ENCODE measurements at regions not wholly inside any gene's neighbourhood (a gene's known extent, or its start where the extent isn't known, plus 50 kb on each side); places are given as distances from the start of the nearest gene placed in this dataset.

- no peak for TF ChIP-seq CTCF (conservative IDR thresholded peaks at IDR 0.05; ENCODE audit: low read depth, low read length)
- H3K4me3 ChIP-seq (ENCODE audit: low read depth, low read length), result no peak overlapping the region
- DNase-seq (ENCODE audit: low read depth), result no peak
Measured at GRCh38 chr18:34297287-34297686, 72.6 kb upstream of the NOL4 start.

GRCh38 chr18:34299828-34300227 is 75.1 kb upstream of the NOL4 start:
- no peak for TF ChIP-seq CTCF (conservative IDR thresholded peaks at IDR 0.05; ENCODE audit: low read depth, low read length)
- DNase-seq (ENCODE audit: low read depth), result no peak
- H3K4me3 ChIP-seq (ENCODE audit: low read depth, low read length), result no peak overlapping the region

- DNase-seq (ENCODE audit: low read depth), result no peak
- no peak for TF ChIP-seq CTCF (conservative IDR thresholded peaks at IDR 0.05; ENCODE audit: low read depth, low read length)
- H3K4me3 ChIP-seq (ENCODE audit: low read depth, low read length), result no peak overlapping the region
Measured at GRCh38 chr18:34311468-34311867, 86.8 kb upstream of the NOL4 start.

GRCh38 chr18:34314847-34315246 is 90.1 kb upstream of the NOL4 start:
- H3K4me3 ChIP-seq (ENCODE audit: low read depth, low read length), result no peak overlapping the region
- no peak for DNase-seq (ENCODE audit: low read depth)
- TF ChIP-seq CTCF (conservative IDR thresholded peaks at IDR 0.05; ENCODE audit: low read depth, low read length), result no peak

GRCh38 chr18:34315591-34316352 is 91.1 kb upstream of the NOL4 start:
- H3K4me3 ChIP-seq (ENCODE audit: low read depth, low read length), result no peak overlapping the region
- no peak for DNase-seq (ENCODE audit: low read depth)
- no peak for TF ChIP-seq CTCF (conservative IDR thresholded peaks at IDR 0.05; ENCODE audit: low read depth, low read length)

GRCh38 chr18:34320267-34320666 is 95.6 kb upstream of the NOL4 start:
- H3K4me3 ChIP-seq (ENCODE audit: low read depth, low read length), result no peak overlapping the region
- no peak for DNase-seq (ENCODE audit: low read depth)
- TF ChIP-seq CTCF (conservative IDR thresholded peaks at IDR 0.05; ENCODE audit: low read depth, low read length), result no peak

- H3K4me3 ChIP-seq (ENCODE audit: low read depth, low read length), result no peak overlapping the region
- no peak for DNase-seq (ENCODE audit: low read depth)
- no peak for TF ChIP-seq CTCF (conservative IDR thresholded peaks at IDR 0.05; ENCODE audit: low read depth, low read length)
Measured at GRCh38 chr18:34321066-34321465, 96.4 kb upstream of the NOL4 start.
